KOPT-K1 (cell line): ENCODE measurements at regions not wholly inside any gene's neighbourhood (a gene's known extent, or its start where the extent isn't known, plus 50 kb on each side); places are given as distances from the start of the nearest gene placed in this dataset.
A peak's percentile ranks its signal among the peaks of the same experiment; 100 is the strongest.
"Not testable (repeated sequence)": the region's sequence is repeated elsewhere in the genome, so short reads cannot be mapped to it uniquely, and the experiment has no call there.

ENCODE experiments used
- H3K27ac ChIP-seq: fragments of 200-600 bp; sonication (generic); 2 replicates; pipeline ENCODE4 v1.5.1; 2016; ENCODE audit warnings: antibody characterized with exemption, mild to moderate bottlenecking, low read depth, low read length; ENCODE audit not compliant: poor library complexity, severe bottlenecking
- H3K36me3 ChIP-seq: fragments of 200-600 bp; sonication (generic); 2 replicates; pipeline ENCODE4 v1.5.1; 2017; ENCODE audit warnings: antibody characterized with exemption, mild to moderate bottlenecking, low read length, moderate library complexity; ENCODE audit not compliant: insufficient read depth
- H3K9me3 ChIP-seq: fragments of 200-600 bp; sonication (generic); 2 replicates; pipeline ENCODE4 v1.5.1; 2017; ENCODE audit warnings: antibody characterized with exemption, low read length, mild to moderate bottlenecking; ENCODE audit not compliant: insufficient read depth, poor library complexity, severe bottlenecking

DNA sequence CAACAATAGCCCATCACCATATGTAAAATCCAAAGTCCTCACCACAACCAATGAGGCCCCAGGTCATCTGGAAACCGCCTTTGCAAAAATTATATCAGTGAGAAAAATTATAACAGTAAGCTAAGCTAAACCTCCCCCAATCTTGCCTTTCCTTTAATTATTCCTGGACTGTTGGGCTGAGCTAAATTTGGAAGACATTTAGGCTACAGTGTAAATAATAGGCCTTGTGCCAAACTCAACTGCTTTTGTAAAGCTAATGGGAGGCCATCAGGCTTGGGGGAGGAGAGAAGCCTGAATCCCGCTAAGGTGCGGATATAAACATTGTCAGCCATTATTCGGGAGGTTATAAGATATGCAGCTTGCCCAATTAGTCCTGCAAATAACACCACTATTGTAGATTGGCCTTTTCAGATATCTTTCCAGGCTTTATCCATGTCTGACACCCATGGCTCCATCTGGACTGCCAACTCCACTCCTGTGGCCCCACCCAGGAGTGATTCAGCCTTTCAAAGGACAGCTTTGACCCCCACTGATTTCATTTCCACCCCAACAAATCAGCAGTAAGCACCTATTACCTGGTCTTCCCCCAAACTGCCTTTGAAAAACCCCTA is 53.0 kb upstream of the CA12 start:
- no peak overlapping the region for H3K27ac ChIP-seq

GRCh38 chr15:63435204-63435820 is 53.7 kb upstream of the CA12 start:
- Histone ChIP-seq H3K27ac (no peak overlapping the region), H3K9me3 (no peaks in the 10 kb centered on the region), H3K36me3 (no peaks in the 10 kb centered on the region)

More for the DNA sequence above, 53.0 kb upstream of the CA12 start:
- Histone ChIP-seq H3K36me3 (no peaks in the 10 kb centered on the region), H3K9me3 (no peaks in the 10 kb centered on the region)

DNA sequence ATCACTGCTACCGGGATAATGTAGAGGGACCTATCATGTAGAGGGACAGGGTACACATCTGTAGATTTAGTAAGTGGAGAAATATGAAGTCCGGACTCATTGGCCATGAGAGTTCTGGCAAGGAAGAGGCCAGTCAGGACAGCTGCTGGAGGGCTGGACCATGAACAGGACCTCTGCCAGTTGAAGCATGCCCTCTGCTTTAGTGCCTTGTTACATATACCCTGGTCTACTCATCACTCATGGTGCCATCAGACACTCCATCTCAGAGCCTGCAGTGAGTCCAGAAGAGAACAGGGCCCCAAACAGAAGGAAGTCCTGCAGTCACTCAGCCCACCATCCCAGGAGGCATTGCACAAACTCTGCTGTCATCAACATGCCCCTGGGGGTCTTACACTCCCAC is 54.7 kb upstream of the CA12 start:
- Histone ChIP-seq H3K27ac (peak overlapping the region; percentile 54), H3K36me3 (no peaks in the 10 kb centered on the region), H3K9me3 (no peaks in the 10 kb centered on the region)

DNA sequence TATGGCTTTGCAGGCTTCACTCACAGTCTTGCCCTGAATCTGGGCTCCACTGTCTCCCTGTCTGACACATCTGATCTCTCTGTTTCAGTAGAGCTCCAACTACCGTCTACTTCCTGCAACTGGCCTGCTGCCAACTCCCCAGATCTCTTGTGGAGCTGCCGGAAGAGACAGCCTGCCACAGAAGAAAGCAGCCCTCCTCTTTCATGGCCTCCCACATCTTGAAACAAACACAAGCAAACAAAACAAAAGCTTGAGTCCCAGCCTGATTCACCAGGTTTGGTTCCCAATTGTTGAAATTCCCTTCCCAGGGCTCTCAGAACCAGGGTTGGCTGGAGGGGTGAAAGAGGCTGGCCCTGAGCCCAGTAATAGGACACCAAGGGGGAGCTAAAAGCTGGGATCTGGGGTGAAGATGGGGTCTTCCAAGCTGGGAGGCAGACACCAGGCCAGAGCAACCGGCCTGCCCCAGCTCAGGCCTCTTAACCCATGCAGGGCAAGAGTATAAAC is 55.3 kb upstream of the CA12 start:
- H3K27ac ChIP-seq = peak overlapping the region; percentile 54
- H3K36me3 ChIP-seq = no peaks in the 10 kb centered on the region
- no peaks in the 10 kb centered on the region for H3K9me3 ChIP-seq

GRCh38 chr15:63439536-63440264 is 58.1 kb upstream of the CA12 start:
- Histone ChIP-seq H3K9me3 (no peaks in the 10 kb centered on the region), H3K36me3 (no peaks in the 10 kb centered on the region), H3K27ac (no peak overlapping the region)

DNA sequence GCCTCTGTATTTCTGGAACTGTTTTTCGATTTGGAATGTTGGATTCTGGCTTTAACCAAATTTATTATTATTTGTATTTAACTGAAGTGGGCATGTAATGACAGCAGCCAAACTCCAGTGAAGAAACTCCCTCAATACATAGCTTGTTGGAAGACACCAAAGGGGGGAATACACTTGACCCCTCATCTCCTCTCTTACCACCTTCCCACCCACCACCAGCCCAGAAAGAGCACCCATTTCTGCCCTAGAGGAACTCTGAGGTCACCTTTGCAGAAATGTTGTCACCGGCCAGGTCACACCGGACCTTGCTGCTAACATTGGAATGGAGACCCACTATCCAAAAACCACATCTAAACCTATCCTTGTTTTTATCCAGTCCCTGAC is 58.6 kb upstream of the CA12 start:
- H3K36me3 ChIP-seq = no peaks in the 10 kb centered on the region
- no peaks in the 10 kb centered on the region for H3K9me3 ChIP-seq
- no peak overlapping the region for H3K27ac ChIP-seq

DNA sequence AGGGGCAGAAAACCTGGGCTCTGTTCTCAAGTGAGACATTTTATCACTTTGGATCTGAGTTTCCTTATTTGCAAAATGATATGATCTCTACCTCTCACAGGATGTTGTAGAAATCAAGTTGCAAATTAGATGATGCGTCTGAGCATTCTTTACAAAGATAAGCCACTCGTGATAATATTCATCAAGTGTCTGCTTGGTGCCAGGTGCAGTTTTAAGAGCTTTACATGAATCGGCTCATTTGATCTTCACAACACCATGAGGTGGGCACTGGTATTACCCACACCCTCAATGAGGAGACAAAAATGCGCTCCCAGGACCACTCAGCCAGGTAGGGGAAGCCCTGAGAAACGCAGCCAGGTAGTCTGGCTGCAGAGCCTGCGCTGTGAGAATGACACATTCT is 59.1 kb upstream of the CA12 start:
- H3K36me3 ChIP-seq = no peaks in the 10 kb centered on the region
- H3K27ac ChIP-seq = no peak overlapping the region
- H3K9me3 ChIP-seq = no peaks in the 10 kb centered on the region

DNA sequence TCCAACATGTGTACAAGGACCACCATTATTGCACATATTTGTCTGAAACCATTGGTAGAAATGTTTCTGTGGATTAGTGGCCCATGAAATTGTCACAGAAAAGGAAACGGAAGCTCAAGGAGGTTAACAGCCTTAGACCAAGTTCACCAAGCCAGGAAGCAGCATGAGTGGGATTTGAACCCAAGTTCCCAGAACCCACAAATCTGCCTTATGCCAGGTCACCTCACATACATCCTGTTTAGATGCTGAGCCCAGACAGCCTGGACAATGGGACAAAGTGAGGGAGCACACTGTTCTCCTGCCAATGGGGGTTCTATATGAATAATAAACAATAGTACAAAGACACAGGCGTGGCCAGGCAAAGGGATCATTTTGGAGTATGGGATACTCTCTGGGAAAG is 59.6 kb upstream of the CA12 start:
- Histone ChIP-seq H3K27ac (no peak overlapping the region), H3K36me3 (no peaks in the 10 kb centered on the region), H3K9me3 (no peaks in the 10 kb centered on the region)

DNA sequence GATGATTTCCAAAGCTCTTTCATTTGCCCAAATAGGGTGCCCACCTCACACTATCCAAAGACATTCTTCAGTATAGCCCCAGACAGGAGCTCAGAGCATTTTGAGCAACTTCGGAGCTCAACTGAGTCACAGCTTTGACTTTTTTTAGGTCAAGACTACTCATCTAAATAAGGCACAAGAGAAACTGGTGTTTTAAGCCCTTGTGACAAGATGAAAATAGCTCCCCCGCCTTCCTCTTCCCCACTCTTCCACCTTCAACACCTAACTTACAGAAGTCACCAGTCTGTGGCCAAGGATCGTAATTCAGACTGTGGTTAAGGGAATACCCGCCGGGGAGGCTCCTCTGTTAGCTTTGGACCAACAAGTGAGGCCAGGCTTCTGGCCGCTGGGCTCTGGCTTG is 60.4 kb upstream of the CA12 start:
- no peaks in the 10 kb centered on the region for H3K36me3 ChIP-seq
- H3K27ac ChIP-seq = no peak overlapping the region
- H3K9me3 ChIP-seq = no peaks in the 10 kb centered on the region

- no peaks in the 10 kb centered on the region for H3K9me3 ChIP-seq
- no peaks in the 10 kb centered on the region for H3K36me3 ChIP-seq
- H3K27ac ChIP-seq = no peak overlapping the region
Measured at GRCh38 chr15:63444611-63445010, 59.8 kb upstream of the USP3 start.

DNA sequence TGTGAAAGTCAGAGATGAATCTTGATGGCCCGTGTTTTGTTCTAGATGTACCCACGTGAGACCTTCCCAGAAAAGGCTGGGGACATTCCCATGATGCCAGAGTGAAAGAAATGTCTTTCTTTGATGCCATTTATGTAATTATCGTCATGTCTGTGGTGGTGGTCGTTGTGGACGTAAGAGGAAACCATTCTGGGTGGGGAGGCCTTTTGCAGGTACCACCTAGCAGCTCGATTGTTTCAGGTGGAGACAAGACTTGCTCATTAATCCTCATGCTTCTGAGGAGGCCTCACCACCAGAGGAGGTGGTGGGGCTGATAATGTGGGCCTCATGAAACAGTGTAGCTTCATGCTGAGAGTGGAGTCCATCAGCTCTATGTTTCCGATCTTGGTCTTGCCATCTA is 58.1 kb upstream of the USP3 start:
- no peaks in the 10 kb centered on the region for H3K9me3 ChIP-seq
- H3K27ac ChIP-seq = no peak overlapping the region
- no peaks in the 10 kb centered on the region for H3K36me3 ChIP-seq

GRCh38 chr15:63447017-63447676 is 57.2 kb upstream of the USP3 start:
- H3K36me3 ChIP-seq = no peaks in the 10 kb centered on the region
- H3K27ac ChIP-seq = no peak overlapping the region
- no peaks in the 10 kb centered on the region for H3K9me3 ChIP-seq

DNA sequence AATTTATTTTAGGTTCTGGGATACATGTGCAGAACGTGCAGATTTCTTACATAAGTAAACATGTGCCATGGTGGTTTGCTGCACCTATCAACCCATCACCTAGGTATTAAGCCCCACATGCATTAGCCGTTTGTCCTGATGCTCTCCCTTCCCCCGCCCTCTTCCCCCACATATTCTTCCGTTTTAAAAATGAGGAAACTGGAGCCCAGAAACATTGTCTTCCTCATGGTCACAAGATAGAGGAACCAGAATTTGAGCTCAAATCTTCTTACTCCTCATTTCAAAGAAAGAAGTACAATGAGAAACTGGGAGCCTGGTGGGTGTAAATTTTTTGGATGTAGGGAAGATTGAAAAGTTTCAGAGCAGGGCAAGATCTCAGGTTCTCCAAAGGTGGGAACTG is 56.1 kb upstream of the USP3 start:
- Histone ChIP-seq H3K27ac (no peak overlapping the region), H3K9me3 (no peaks in the 10 kb centered on the region), H3K36me3 (no peaks in the 10 kb centered on the region)

GRCh38 chr15:63448872-63449555 is 55.4 kb upstream of the USP3 start:
- H3K9me3 ChIP-seq, H3K27ac ChIP-seq, H3K36me3 ChIP-seq: not testable (repeated sequence)

DNA sequence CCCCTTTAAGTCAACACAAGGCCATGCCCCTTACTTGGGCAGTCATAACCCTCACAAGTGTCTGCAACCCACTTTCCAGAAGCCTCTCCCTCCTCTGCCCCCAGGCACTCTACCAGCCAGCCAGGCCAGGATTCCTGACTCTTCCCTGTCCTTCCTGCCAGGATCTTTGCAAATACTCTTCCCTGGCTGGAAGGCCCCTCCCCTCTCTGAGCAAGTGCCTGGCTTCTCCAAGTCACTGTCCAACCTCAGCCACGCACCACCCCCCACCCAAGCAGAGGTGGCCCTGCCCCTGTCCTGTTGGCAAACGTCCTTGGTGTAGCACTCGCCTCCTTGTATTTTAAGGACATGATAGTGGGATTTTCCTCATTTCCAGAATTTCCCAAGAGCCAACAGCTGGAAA is 54.7 kb upstream of the USP3 start:
- Histone ChIP-seq H3K27ac (no peak overlapping the region), H3K9me3 (no peaks in the 10 kb centered on the region), H3K36me3 (no peaks in the 10 kb centered on the region)
